ENCODE measurements at regions not wholly inside any gene's neighbourhood (a gene's known extent, or its start where the extent isn't known, plus 50 kb on each side); places are given as distances from the start of the nearest gene placed in this dataset.
A peak's percentile ranks its signal among the peaks of the same experiment; 100 is the strongest.

DNA sequence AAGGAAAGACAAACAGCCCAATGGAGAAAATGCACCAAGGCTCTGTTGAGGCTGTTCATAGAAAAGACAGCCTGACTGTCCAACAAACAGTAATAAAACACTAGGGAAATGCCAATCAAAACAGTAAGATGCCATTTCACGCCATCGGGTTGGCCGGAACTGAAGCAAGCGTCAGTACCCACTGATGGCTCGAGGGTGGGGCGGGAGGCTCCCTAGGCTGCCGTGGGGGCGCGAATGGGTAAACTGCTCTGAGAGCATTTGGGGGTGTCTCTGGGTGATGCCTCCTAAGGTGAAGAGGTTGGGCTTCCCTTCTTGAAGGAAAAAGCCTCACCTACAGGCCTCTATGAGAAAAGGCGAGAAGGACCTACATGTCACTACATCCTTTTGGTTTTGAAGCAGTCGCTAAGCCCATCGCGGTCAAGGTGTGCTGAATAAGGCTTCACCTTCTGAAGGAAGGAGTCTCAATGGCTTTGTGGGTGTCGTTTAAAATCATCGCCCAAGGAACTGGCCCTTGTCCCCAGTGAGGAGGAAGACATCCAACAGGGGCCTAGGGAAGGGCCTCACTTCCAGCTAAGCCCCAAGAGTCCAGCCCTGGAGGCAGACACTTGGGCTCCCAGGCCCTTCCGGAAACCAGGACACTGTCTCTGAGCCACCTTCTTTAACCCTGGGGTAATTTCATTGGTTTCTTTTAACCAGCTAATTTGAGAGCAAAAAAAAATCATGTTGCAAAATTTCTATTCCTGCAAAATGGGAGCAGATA, 98.5 kb upstream of the PPP2R2D start:
- no peaks in the 10 kb centered on the region for H3K4me1 ChIP-seq (ENCODE audit: control insufficient read depth in 1 of 2, insufficient read depth in 2 of 2, low read length in 2 of 2)
- H3K9me3 ChIP-seq (replicated peaks in 1 of 2; ENCODE audit: control insufficient read depth in 1 of 2, insufficient read depth in 1 of 2, low read length in 2 of 2): peaks cover 6 to 10% of the 10 kb centered on the region in 2 donors
- H3K4me3 ChIP-seq (replicated peaks in 1 of 3; ENCODE audit: low read depth in 2 of 3, low read length in 3 of 3): no peak overlapping the region
- H4K20me1 ChIP-seq (ENCODE audit: insufficient read depth, low read length): no peaks in the 10 kb centered on the region
- H3K36me3 ChIP-seq (replicated peaks in 1 of 2; ENCODE audit: control insufficient read depth in 1 of 2, insufficient read depth in 2 of 2, low read length in 2 of 2): no peaks in the 10 kb centered on the region
- WGBS (ENCODE audit: insufficient coverage): 92% methylated on average over 15 of the region's 16 CpGs
- H2AFZ ChIP-seq (ENCODE audit: insufficient read depth, low read depth, low read length, poor library complexity, severe bottlenecking): no peak overlapping the region
- TF ChIP-seq, protein P1, sequence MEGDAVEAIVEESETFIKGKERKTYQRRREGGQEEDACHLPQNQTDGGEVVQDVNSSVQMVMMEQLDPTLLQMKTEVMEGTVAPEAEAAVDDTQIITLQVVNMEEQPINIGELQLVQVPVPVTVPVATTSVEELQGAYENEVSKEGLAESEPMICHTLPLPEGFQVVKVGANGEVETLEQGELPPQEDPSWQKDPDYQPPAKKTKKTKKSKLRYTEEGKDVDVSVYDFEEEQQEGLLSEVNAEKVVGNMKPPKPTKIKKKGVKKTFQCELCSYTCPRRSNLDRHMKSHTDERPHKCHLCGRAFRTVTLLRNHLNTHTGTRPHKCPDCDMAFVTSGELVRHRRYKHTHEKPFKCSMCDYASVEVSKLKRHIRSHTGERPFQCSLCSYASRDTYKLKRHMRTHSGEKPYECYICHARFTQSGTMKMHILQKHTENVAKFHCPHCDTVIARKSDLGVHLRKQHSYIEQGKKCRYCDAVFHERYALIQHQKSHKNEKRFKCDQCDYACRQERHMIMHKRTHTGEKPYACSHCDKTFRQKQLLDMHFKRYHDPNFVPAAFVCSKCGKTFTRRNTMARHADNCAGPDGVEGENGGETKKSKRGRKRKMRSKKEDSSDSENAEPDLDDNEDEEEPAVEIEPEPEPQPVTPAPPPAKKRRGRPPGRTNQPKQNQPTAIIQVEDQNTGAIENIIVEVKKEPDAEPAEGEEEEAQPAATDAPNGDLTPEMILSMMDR (IDR thresholded peaks at IDR 0.05): no peak
- no peak overlapping the region for H3K4me2 ChIP-seq (replicated peaks; ENCODE audit: extremely low read depth, low read length, poor library complexity, severe bottlenecking)
- H3K79me2 ChIP-seq (ENCODE audit: insufficient read depth, low read length): no peaks in the 10 kb centered on the region
- Mint-ChIP-seq H3K27ac (no peak overlapping the region), H3K4me3 (no peak overlapping the region), H3K27me3 (ENCODE audit: low read depth in 3 of 3) (peaks cover 2 to 9% (median 4%) of the 10 kb centered on the region in 3 donors), H3K36me3 (no peaks in the 10 kb centered on the region), H3K9me3 (peaks cover 5 to 18% (median 9%) of the 10 kb centered on the region in 7 donors), H3K4me1 (no peaks in the 10 kb centered on the region)
- intact Hi-C loops (cut with micrococcal nuclease): no loop called here
- H3K27me3 ChIP-seq (ENCODE audit: control insufficient read depth in 2 of 2, insufficient read depth in 2 of 2, low read length in 2 of 2): no peaks in the 10 kb centered on the region
- DNase-seq: no peak
- H3K9ac ChIP-seq (ENCODE audit: insufficient read depth, low read length, poor library complexity, severe bottlenecking): no peak overlapping the region
- no peak overlapping the region for H3K27ac ChIP-seq (ENCODE audit: low read depth in 1 of 2, low read length in 2 of 2)

GRCh38 chr10:131802996-131803395, 97.8 kb upstream of the PPP2R2D start:
- Mint-ChIP-seq H3K4me3 (no peak overlapping the region), H3K27me3 (ENCODE audit: low read depth in 3 of 3) (peaks cover 2 to 9% (median 4%) of the 10 kb centered on the region in 3 donors), H3K27ac (peak overlapping the region in 1 of 7 donors; percentile 42), H3K4me1 (no peaks in the 10 kb centered on the region), H3K9me3 (peaks cover 3 to 14% (median 8%) of the 10 kb centered on the region in 7 donors), H3K36me3 (no peaks in the 10 kb centered on the region)
- TF ChIP-seq, protein P1 (IDR thresholded peaks at IDR 0.05): no peak
- H3K4me3 ChIP-seq (replicated peaks in 1 of 3; ENCODE audit: low read depth in 2 of 3, low read length in 3 of 3): no peak overlapping the region
- DNase-seq: no peak
- H3K4me1 ChIP-seq (ENCODE audit: control insufficient read depth in 1 of 2, insufficient read depth in 2 of 2, low read length in 2 of 2): no peaks in the 10 kb centered on the region
- H3K79me2 ChIP-seq (ENCODE audit: insufficient read depth, low read length): no peaks in the 10 kb centered on the region
- H3K36me3 ChIP-seq (replicated peaks in 1 of 2; ENCODE audit: control insufficient read depth in 1 of 2, insufficient read depth in 2 of 2, low read length in 2 of 2): no peaks in the 10 kb centered on the region
- WGBS (ENCODE audit: insufficient coverage): 55% methylated on average over 5 of the region's 13 CpGs
- no peaks in the 10 kb centered on the region for H3K27me3 ChIP-seq (ENCODE audit: control insufficient read depth in 2 of 2, insufficient read depth in 2 of 2, low read length in 2 of 2)
- no peak overlapping the region for H3K9ac ChIP-seq (ENCODE audit: insufficient read depth, low read length, poor library complexity, severe bottlenecking)
- H4K20me1 ChIP-seq (ENCODE audit: insufficient read depth, low read length): no peaks in the 10 kb centered on the region
- H3K27ac ChIP-seq (ENCODE audit: low read depth in 1 of 2, low read length in 2 of 2): no peak overlapping the region
- no peak overlapping the region for H3K4me2 ChIP-seq (replicated peaks; ENCODE audit: extremely low read depth, low read length, poor library complexity, severe bottlenecking)
- peaks cover 0 to 4% of the 10 kb centered on the region in 2 donors for H3K9me3 ChIP-seq (replicated peaks in 1 of 2; ENCODE audit: control insufficient read depth in 1 of 2, insufficient read depth in 1 of 2, low read length in 2 of 2)
- no peak overlapping the region for H2AFZ ChIP-seq (ENCODE audit: insufficient read depth, low read depth, low read length, poor library complexity, severe bottlenecking)
- intact Hi-C loops (cut with micrococcal nuclease): no loop called here

All from CD14-positive monocyte (primary cell).